GM12892 (cell line): ENCODE measurements at regions not wholly inside any gene's neighbourhood (a gene's known extent, or its start where the extent isn't known, plus 50 kb on each side); places are given as distances from the start of the nearest gene placed in this dataset.

ENCODE experiments used
- POLR2A ChIP-seq: IDR thresholded peaks from 2 replicates; pipeline ENCODE4 v1.6.1; 2011; ENCODE audit warnings: low read depth, low read length, control low read depth
- POLR2AphosphoS5 ChIP-seq: IDR thresholded peaks from 2 replicates; pipeline ENCODE4 v1.6.1; 2011; ENCODE audit warnings: low read depth, low read length, control low read depth
- TAF1 ChIP-seq: IDR thresholded peaks from 2 replicates; pipeline ENCODE4 v1.6.1; 2011; ENCODE audit warnings: low read depth, mild to moderate bottlenecking, control low read depth, low read length, borderline replicate concordance

DNA sequence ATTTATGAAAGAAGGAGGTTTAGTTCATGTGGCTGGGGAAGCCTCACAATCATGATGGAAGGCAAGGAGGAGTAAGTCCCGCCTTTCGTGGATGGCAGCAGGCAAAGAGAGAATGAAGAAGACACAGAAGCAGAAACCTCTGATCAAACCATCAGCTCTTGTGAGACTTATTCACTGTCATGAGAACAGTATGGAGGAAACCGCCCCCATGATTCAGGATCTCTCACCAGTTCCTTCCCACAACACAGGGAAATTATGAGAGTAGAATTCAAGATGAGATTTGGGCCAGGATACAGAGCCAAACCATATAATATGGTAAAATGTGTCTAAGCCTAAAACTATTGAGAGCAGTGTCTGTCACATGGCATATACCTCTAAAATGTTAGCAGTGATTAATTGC, 503.8 kb upstream of the CCDC179 start:
- no peak for TF ChIP-seq POLR2AphosphoS5
- TF ChIP-seq POLR2A = no peak
- no peak for TF ChIP-seq TAF1
